ENCODE measurements at regions not wholly inside any gene's neighbourhood (a gene's known extent, or its start where the extent isn't known, plus 50 kb on each side); places are given as distances from the start of the nearest gene placed in this dataset.
"Not testable (repeated sequence)": the region's sequence is repeated elsewhere in the genome, so short reads cannot be mapped to it uniquely, and the experiment has no call there.

- not testable (repeated sequence) for TF ChIP-seq CTCF (conservative IDR thresholded peaks at IDR 0.05; ENCODE audit: low read depth in 2 of 2); EZH2phosphoT487 (IDR thresholded peaks at IDR 0.05; ENCODE audit: unreplicated experiment); REST (IDR thresholded peaks at IDR 0.05; ENCODE audit: unreplicated experiment); NANOG (IDR thresholded peaks at IDR 0.05; ENCODE audit: borderline replicate concordance); POLR2AphosphoS5 (IDR thresholded peaks at IDR 0.05; ENCODE audit: low read depth); EZH2 (IDR thresholded peaks at IDR 0.05; ENCODE audit: low read depth, unreplicated experiment); CREB1 (CRISPR knock-in tag; IDR thresholded peaks at IDR 0.05; ENCODE audit: low read depth); ZNF462 (CRISPR knock-in tag; IDR thresholded peaks at IDR 0.05); ETS1 (IDR thresholded peaks at IDR 0.05); JUNB (IDR thresholded peaks at IDR 0.05; ENCODE audit: unreplicated experiment); STAT1 (IDR thresholded peaks at IDR 0.05; ENCODE audit: unreplicated experiment); ZNF331 (CRISPR knock-in tag; IDR thresholded peaks at IDR 0.05; ENCODE audit: low read depth)
Observed at GRCh38 chr20:28562899-28563521, 2694.5 kb upstream of the DEFB115 start.

Measured in GM23338 (cell line).